ENCODE measurements at regions not wholly inside any gene's neighbourhood (a gene's known extent, or its start where the extent isn't known, plus 50 kb on each side); places are given as distances from the start of the nearest gene placed in this dataset.
"Not testable (repeated sequence)": the region's sequence is repeated elsewhere in the genome, so short reads cannot be mapped to it uniquely, and the experiment has no call there.

- DNase-seq: no peak
Observed at GRCh38 chr5:92977846-92978540, 603.0 kb downstream of the NR2F1-AS1 start.

GRCh38 chr5:92976156-92976555, 604.9 kb downstream of the NR2F1-AS1 start:
- no peak for DNase-seq

GRCh38 chr5:92969781-92970237, 611.2 kb downstream of the NR2F1-AS1 start:
- no peak for DNase-seq

GRCh38 chr5:92969191-92969780, 611.7 kb downstream of the NR2F1-AS1 start:
- DNase-seq: no peak

GRCh38 chr5:92963800-92964199, 617.2 kb downstream of the NR2F1-AS1 start:
- no peak for DNase-seq

- no peak for DNase-seq
Observed at GRCh38 chr5:92962752-92963151, 618.3 kb downstream of the NR2F1-AS1 start.

GRCh38 chr5:92956886-92957285, 624.1 kb downstream of the NR2F1-AS1 start:
- no peak for DNase-seq

- no peak for DNase-seq
Observed at GRCh38 chr5:92952243-92952642, 628.8 kb downstream of the NR2F1-AS1 start.

GRCh38 chr5:92951746-92952145, 629.3 kb downstream of the NR2F1-AS1 start:
- DNase-seq: no peak

GRCh38 chr5:92946546-92946945, 634.5 kb downstream of the NR2F1-AS1 start:
- DNase-seq: no peak

GRCh38 chr5:92945605-92946097, 635.4 kb downstream of the NR2F1-AS1 start:
- no peak for DNase-seq

GRCh38 chr5:92944903-92945604, 636.0 kb downstream of the NR2F1-AS1 start:
- DNase-seq: no peak

- DNase-seq: no peak
Observed at GRCh38 chr5:92944337-92944736, 636.7 kb downstream of the NR2F1-AS1 start.

- DNase-seq: no peak
Observed at GRCh38 chr5:92942762-92943161, 638.3 kb downstream of the NR2F1-AS1 start.

- DNase-seq: peak; percentile 78
Observed at GRCh38 chr5:92941806-92942205, 639.2 kb downstream of the NR2F1-AS1 start.

GRCh38 chr5:92939428-92939827, 641.6 kb downstream of the NR2F1-AS1 start:
- no peak for DNase-seq

GRCh38 chr5:92937396-92937795, 643.6 kb downstream of the NR2F1-AS1 start:
- DNase-seq: not testable (repeated sequence)

GRCh38 chr5:92930057-92930456, 651.0 kb downstream of the NR2F1-AS1 start:
- DNase-seq: no peak

- peak; percentile 55 for DNase-seq
Observed at GRCh38 chr5:92927291-92927778, 653.7 kb downstream of the NR2F1-AS1 start.

- DNase-seq: no peak
Observed at GRCh38 chr5:92923885-92924284, 657.1 kb downstream of the NR2F1-AS1 start.

- DNase-seq: peak; percentile 63
Observed at GRCh38 chr5:92922231-92922967, 658.6 kb downstream of the NR2F1-AS1 start.

GRCh38 chr5:92917044-92917443, 664.0 kb downstream of the NR2F1-AS1 start:
- DNase-seq: no peak

- DNase-seq: no peak
Observed at GRCh38 chr5:92916036-92916435, 665.0 kb downstream of the NR2F1-AS1 start.

Data from islet precursor cell (in vitro differentiated cells).